Fibroblast of villous mesenchyme (primary cell): ENCODE measurements at regions not wholly inside any gene's neighbourhood (a gene's known extent, or its start where the extent isn't known, plus 50 kb on each side); places are given as distances from the start of the nearest gene placed in this dataset.

ENCODE experiments used
- DNase-seq: peaks from one replicate; pipeline ENCODE4 v3.0.0-alpha.2; 2010; ENCODE audit warnings: low read depth
- H3K4me3 ChIP-seq: 2 replicates; pipeline ENCODE4 v1.5.1; 2011; ENCODE audit warnings: low read depth, mild to moderate bottlenecking, low read length
- TF ChIP-seq, protein P1 (sequence below): IDR thresholded peaks from 2 replicates; pipeline ENCODE4 v1.5.1; 2012; ENCODE audit warnings: low read depth, mild to moderate bottlenecking, low read length; ENCODE audit not compliant: insufficient read depth

DNA sequence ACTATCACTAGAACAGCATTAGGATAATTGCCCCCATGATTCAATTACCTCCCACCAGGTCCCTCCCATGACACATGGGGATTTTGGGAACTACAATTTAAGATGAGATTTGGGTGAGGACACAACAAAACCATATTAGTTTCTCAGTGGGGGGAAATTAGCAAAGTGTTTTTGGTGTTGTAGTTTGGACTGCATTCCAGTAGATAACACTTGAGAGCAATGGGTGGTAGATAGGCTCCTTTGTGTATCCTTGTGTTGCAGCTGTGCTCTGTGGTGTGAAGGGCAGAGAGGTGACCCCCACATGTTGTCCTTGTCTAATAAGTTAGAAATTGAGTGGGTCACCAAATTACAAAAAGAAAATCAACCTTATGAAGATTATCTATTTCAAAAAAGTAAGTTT, 223.8 kb downstream of the SATB1 start:
- no peak for DNase-seq
- no peak overlapping the region for H3K4me3 ChIP-seq
- TF ChIP-seq, protein P1, sequence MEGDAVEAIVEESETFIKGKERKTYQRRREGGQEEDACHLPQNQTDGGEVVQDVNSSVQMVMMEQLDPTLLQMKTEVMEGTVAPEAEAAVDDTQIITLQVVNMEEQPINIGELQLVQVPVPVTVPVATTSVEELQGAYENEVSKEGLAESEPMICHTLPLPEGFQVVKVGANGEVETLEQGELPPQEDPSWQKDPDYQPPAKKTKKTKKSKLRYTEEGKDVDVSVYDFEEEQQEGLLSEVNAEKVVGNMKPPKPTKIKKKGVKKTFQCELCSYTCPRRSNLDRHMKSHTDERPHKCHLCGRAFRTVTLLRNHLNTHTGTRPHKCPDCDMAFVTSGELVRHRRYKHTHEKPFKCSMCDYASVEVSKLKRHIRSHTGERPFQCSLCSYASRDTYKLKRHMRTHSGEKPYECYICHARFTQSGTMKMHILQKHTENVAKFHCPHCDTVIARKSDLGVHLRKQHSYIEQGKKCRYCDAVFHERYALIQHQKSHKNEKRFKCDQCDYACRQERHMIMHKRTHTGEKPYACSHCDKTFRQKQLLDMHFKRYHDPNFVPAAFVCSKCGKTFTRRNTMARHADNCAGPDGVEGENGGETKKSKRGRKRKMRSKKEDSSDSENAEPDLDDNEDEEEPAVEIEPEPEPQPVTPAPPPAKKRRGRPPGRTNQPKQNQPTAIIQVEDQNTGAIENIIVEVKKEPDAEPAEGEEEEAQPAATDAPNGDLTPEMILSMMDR = no peak

DNA sequence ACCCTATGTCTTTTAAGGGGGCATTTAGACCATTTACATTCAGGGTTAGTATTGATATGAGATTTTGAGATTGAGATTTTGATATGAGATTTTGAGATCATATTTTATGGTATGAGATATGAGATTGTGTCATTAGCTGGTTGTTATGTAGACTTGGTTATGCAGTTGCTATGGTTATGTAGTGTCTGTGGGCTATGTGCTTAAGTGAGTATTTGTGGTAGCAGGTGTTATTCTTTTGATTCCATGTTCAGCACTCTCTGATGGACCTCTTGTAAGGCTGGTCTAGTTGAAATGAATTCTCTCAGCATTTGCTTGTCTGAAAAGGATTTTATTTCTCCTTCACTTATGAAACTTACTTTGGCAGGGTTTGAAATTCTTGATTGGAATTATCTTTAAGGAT, 225.4 kb downstream of the SATB1 start:
- TF ChIP-seq, protein P1 = no peak
- no peak overlapping the region for H3K4me3 ChIP-seq
- no peak for DNase-seq

DNA sequence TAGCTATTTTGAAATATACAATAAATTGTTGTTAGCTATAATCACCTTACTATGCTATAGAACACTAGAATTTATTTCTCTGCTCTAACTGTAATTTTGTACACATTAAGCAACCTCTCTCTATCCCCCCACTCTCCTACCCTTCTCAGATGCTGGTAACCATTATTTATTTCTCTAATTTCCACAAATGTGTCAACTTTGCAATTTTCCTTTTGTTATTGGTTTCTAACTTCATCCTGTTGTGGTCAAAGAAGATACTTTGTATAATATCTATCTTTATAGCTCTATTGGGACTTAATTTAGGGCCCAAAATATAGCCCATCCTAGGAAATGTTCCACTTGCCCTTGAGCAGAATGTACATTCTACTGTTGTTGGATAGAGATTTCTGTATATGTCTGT, 229.3 kb downstream of the SATB1 start:
- H3K4me3 ChIP-seq = no peak overlapping the region
- no peak for DNase-seq
- TF ChIP-seq, protein P1 = no peak

DNA sequence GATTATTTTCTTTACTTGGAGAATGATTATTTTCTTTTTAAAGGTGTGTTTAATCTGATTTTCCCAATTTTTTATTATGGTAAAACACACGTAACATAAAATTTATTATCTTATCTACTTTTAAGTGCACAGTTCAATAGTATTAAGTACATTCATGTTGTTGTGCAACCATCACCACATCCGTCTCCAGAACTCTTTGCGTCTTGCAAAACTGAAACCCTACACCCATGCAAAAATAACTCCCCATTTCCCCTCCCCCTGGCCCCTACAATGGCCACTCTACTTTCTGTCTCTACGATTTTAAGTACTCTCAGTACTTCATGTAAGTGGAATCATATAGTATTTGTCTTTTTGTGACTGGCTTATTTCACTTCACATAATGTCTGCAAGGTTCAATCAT, 230.7 kb downstream of the SATB1 start:
- TF ChIP-seq, protein P1 = no peak
- peak; percentile 16 for DNase-seq
- H3K4me3 ChIP-seq = no peak overlapping the region

DNA sequence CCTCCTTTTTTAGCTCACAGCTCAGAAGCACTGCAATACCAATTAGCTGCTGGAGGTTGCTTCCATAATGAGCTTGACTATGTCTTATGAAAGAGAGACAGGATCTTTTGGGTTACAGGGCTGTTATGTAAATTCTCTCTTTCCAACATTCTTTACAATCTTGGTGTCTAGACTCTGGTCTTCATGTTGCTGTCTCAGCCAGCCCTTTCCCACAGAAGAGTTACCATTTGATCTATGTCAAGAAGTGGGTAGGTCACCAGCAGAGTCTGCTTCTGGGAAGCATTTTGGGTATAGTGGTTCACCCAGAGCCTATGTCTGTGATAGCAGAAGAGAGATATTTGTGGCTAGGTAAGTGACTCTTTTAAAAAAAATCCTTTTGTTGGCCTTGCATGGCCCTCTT, 234.5 kb downstream of the SATB1 start:
- no peak for DNase-seq
- TF ChIP-seq, protein P1 = no peak
- no peak overlapping the region for H3K4me3 ChIP-seq

DNA sequence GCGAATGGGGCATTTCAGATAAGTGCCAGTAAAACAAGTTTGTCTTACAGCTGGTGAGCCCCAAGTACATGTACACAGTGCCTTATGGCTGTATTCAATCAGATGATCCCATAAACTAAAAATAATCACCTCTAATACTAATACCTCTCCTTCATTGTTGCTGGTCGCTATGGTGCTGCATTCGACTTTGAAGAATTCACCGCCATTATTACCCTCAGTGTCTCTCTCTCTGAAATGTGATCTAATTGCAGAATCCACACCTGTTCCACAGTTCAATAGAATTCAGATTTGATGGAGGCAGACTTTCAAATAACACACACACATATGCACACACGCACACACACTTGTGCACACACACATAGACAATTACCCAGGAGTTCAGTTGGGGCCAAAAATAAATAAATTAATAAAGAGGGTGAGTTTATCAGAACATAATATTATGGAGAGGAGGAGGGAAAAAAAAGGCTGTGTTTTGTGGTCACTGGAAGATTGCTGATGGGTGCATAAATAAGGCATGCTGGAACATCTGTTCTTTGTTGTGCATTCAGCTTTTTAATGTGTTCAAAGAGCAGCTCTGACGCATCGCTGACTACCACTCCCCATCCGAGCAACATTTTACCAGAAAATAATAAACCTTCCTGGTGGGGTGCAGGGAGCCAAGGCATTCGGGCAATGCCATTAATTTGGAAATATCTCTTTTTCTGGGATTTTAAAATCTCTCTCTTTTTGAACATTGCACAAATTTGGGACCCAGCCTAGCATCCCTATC, 235.7 kb downstream of the SATB1 start:
- TF ChIP-seq, protein P1 = no peak
- peak; percentile 11 for DNase-seq
- H3K4me3 ChIP-seq = no peak overlapping the region

DNA sequence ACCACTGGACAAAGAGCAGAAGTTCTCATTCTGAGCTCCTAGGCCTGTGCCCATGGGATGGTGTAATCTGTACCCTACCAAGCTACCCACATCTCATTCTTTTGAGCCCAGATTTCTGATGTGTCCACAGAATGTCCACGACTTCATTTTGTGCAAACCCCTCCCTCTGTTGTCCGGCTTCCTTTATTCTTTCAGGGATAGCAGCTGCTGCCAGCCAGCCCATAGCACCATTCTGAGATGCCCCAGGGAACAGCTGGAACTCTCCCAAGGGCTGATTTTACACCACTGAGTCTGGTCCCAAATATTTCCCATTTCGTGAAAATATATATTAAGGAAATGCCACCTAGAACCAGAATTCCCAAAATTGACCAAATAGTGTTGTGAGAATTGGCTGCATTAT, 236.6 kb downstream of the SATB1 start:
- TF ChIP-seq, protein P1 = no peak
- H3K4me3 ChIP-seq = no peak overlapping the region
- no peak for DNase-seq
